Esophagus muscularis mucosa (tissue), 4 donors: ENCODE measurements at regions not wholly inside any gene's neighbourhood (a gene's known extent, or its start where the extent isn't known, plus 50 kb on each side); places are given as distances from the start of the nearest gene placed in this dataset.

Experiments used
- DNase-seq: peaks from one replicate; pipeline ENCODE4 v3.0.0-alpha.2; 2017; ENCODE audit errors: extremely low spot score
- H3K27ac ChIP-seq, 4 donors: fragments of 200-600 bp; sonication (generic); replicated peaks in 1 of 4; 1 replicate in 3 of 4; 2 replicates in 1 of 4; pipeline ENCODE4 v1.5.1; 2016 to 2019; ENCODE audit warnings: mild to moderate bottlenecking in 1 of 4
- H3K27me3 ChIP-seq, 4 donors: fragments of 200-600 bp; sonication (generic); one replicate each; pipeline versions ENCODE4 v1.5.1 to v1.6.0; 2016 to 2019
- H3K36me3 ChIP-seq, 4 donors: fragments of 200-600 bp; sonication (generic); one replicate each; pipeline ENCODE4 v1.5.1; 2016 to 2019
- H3K4me1 ChIP-seq, 4 donors: fragments of 200-600 bp; sonication (generic); one replicate each; pipeline ENCODE4 v1.5.1; 2016 to 2019
- H3K4me3 ChIP-seq, 4 donors: fragments of 200-600 bp; sonication (generic); 1 replicate in 2 of 4; 2 replicates in 2 of 4; pipeline ENCODE4 v1.5.1; 2016 to 2019; ENCODE audit warnings: mild to moderate bottlenecking in 4 of 4, moderate library complexity in 1 of 4
- H3K9me3 ChIP-seq, 4 donors: fragments of 200-600 bp; sonication (generic); 1 replicate in 3 of 4; 2 replicates in 1 of 4; pipeline ENCODE4 v1.5.1; 2016 to 2019
- CTCF ChIP-seq, 3 experiments: fragments of 200-600 bp in 2 of 3; fragments of 450-650 bp in 1 of 3; sonication (generic) in 2 of 3; IDR thresholded peaks; one replicate each; pipeline ENCODE4 v1.5.1; 2017 to 2019; ENCODE audit warnings: antibody characterized with exemption in 3 of 3, mild to moderate bottlenecking in 2 of 3, moderate library complexity in 1 of 3
- EP300 ChIP-seq: sonication (generic); formaldehyde crosslinking; IDR thresholded peaks from one replicate; pipeline ENCODE4 v1.6.1; 2017; ENCODE audit warnings: antibody characterized with exemption
- POLR2A ChIP-seq: fragments of 450-650 bp; IDR thresholded peaks from one replicate; pipeline ENCODE4 v1.6.1; 2017; ENCODE audit warnings: antibody characterized with exemption, moderate library complexity, mild to moderate bottlenecking, low read depth
- POLR2AphosphoS5 ChIP-seq, 2 donors: sonication (generic); formaldehyde crosslinking; IDR thresholded peaks; one replicate each; pipeline ENCODE4 v1.6.1; 2017; ENCODE audit warnings: antibody characterized with exemption in 2 of 2
- WGBS: methylation state at CpG from one replicate; pipeline ENCODE4 v1.1.5; 2018; 5-methylcytosine and 5-hydroxymethylcytosine counted together
- intact Hi-C: fragments of 100-400 bp; cut with DNase I; formaldehyde crosslinking; loops from one replicate; pipeline ENCODE4 v1.15.1; 2023

- DNase-seq = no peak
- no peaks in the 10 kb centered on the region for H3K4me1 ChIP-seq
- H3K27ac ChIP-seq = no peak overlapping the region
- no peak overlapping the region for H3K4me3 ChIP-seq
- intact Hi-C loops = no loop called here
- TF ChIP-seq CTCF (IDR thresholded peaks at IDR 0.05) = no peak
- no peak for TF ChIP-seq POLR2AphosphoS5 (IDR thresholded peaks at IDR 0.05)
- TF ChIP-seq POLR2A = no peak
- no peak for TF ChIP-seq EP300
- H3K27me3 ChIP-seq = no peaks in the 10 kb centered on the region
- no peaks in the 10 kb centered on the region for H3K36me3 ChIP-seq
- no peaks in the 10 kb centered on the region for H3K9me3 ChIP-seq
Measured at GRCh38 chr6:54451516-54451915, 143.3 kb downstream of the TINAG start.

- H3K36me3 ChIP-seq = no peaks in the 10 kb centered on the region
- WGBS = 42% methylated on average over 4 of the region's 4 CpGs
- no peaks in the 10 kb centered on the region for H3K27me3 ChIP-seq
- no peak for DNase-seq
- no peaks in the 10 kb centered on the region for H3K4me1 ChIP-seq
- intact Hi-C loops = no loop called here
- no peak overlapping the region for H3K4me3 ChIP-seq
- no peaks in the 10 kb centered on the region for H3K9me3 ChIP-seq
- no peak overlapping the region for H3K27ac ChIP-seq
- TF ChIP-seq CTCF (IDR thresholded peaks at IDR 0.05) (no peak), EP300 (no peak), POLR2AphosphoS5 (IDR thresholded peaks at IDR 0.05) (no peak), POLR2A (no peak)
Measured at GRCh38 chr6:54463354-54464024, 155.2 kb downstream of the TINAG start.

- no peak for DNase-seq
- no peaks in the 10 kb centered on the region for H3K4me1 ChIP-seq
- no peaks in the 10 kb centered on the region for H3K36me3 ChIP-seq
- H3K27me3 ChIP-seq = no peaks in the 10 kb centered on the region
- WGBS = 82% methylated on average over 3 of the region's 3 CpGs
- H3K4me3 ChIP-seq = no peak overlapping the region
- intact Hi-C loops = no loop called here
- TF ChIP-seq EP300 (no peak), POLR2A (no peak)
- no peak overlapping the region for H3K27ac ChIP-seq
- no peaks in the 10 kb centered on the region for H3K9me3 ChIP-seq
Measured at GRCh38 chr6:54465649-54466300, 157.5 kb downstream of the TINAG start.

- H3K4me1 ChIP-seq = no peaks in the 10 kb centered on the region
- no peaks in the 10 kb centered on the region for H3K27me3 ChIP-seq
- H3K4me3 ChIP-seq = no peak overlapping the region
- no peaks in the 10 kb centered on the region for H3K36me3 ChIP-seq
- DNase-seq = no peak
- TF ChIP-seq POLR2AphosphoS5 (IDR thresholded peaks at IDR 0.05) (no peak), EP300 (no peak), CTCF (IDR thresholded peaks at IDR 0.05) (no peak), POLR2A (no peak)
- no peaks in the 10 kb centered on the region for H3K9me3 ChIP-seq
- no peak overlapping the region for H3K27ac ChIP-seq
- intact Hi-C loops = no loop called here
- 96% methylated on average over 1 of the region's 1 CpG for WGBS
Measured at GRCh38 chr6:54467384-54467783, 159.1 kb downstream of the TINAG start.

GRCh38 chr6:54473328-54473727 lies 165.1 kb downstream of the TINAG start:
- Histone ChIP-seq H3K27ac (no peak overlapping the region), H3K36me3 (no peaks in the 10 kb centered on the region), H3K4me1 (no peaks in the 10 kb centered on the region), H3K27me3 (no peaks in the 10 kb centered on the region), H3K9me3 (no peaks in the 10 kb centered on the region), H3K4me3 (no peak overlapping the region)
- no peak for DNase-seq
- WGBS = 80% methylated on average over 4 of the region's 4 CpGs
- TF ChIP-seq POLR2AphosphoS5 (IDR thresholded peaks at IDR 0.05) = no peak
- intact Hi-C loops = no loop called here
